ENCODE measurements at regions not wholly inside any gene's neighbourhood (a gene's known extent, or its start where the extent isn't known, plus 50 kb on each side); places are given as distances from the start of the nearest gene placed in this dataset.

GRCh38 chr13:21259571-21260455, 83.4 kb downstream of the MRPL57 start:
- TF ChIP-seq POLR2A (IDR thresholded peaks at IDR 0.05; ENCODE audit: low read length) (no peak), GATA1 (IDR thresholded peaks at IDR 0.05; ENCODE audit: low read depth, low read length) (no peak)
